ENCODE measurements at regions not wholly inside any gene's neighbourhood (a gene's known extent, or its start where the extent isn't known, plus 50 kb on each side); places are given as distances from the start of the nearest gene placed in this dataset.
A peak's percentile ranks its signal among the peaks of the same experiment; 100 is the strongest.

DNA sequence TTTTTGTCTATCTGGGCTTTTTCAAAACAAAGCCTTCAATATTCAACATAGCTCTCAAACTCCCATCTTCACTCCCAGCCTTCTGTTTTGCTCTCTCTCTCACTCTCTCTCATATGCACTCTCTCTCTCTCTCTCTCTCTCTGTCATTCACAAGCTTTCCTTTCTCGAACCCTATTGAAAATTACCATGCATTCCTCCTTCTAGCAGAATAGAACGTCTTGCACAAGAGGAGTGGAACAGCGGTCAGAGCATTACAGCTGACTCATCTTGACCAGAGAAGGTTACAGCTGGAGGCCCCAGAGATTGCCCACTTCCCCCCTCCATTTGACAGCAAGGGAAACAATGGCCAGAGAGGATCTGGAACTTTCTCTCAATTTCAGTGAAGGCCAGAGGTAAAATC lies 51.0 kb upstream of the LIFR start:
- ATAC-seq, result peak in 2 of 4 donors; percentile 30 to 38
- Histone ChIP-seq H3K27ac (no peak overlapping the region), H3K27me3 (no peaks in the 10 kb centered on the region), H3K9me3 (no peaks in the 10 kb centered on the region), H3K4me1 (no peaks in the 10 kb centered on the region), H3K4me3 (no peak overlapping the region), H3K36me3 (no peaks in the 10 kb centered on the region)
- TF ChIP-seq POLR2A (IDR thresholded peaks at IDR 0.05), result no peak
- TF ChIP-seq, protein P1, sequence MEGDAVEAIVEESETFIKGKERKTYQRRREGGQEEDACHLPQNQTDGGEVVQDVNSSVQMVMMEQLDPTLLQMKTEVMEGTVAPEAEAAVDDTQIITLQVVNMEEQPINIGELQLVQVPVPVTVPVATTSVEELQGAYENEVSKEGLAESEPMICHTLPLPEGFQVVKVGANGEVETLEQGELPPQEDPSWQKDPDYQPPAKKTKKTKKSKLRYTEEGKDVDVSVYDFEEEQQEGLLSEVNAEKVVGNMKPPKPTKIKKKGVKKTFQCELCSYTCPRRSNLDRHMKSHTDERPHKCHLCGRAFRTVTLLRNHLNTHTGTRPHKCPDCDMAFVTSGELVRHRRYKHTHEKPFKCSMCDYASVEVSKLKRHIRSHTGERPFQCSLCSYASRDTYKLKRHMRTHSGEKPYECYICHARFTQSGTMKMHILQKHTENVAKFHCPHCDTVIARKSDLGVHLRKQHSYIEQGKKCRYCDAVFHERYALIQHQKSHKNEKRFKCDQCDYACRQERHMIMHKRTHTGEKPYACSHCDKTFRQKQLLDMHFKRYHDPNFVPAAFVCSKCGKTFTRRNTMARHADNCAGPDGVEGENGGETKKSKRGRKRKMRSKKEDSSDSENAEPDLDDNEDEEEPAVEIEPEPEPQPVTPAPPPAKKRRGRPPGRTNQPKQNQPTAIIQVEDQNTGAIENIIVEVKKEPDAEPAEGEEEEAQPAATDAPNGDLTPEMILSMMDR (IDR thresholded peaks at IDR 0.05), result no peak
- WGBS (ENCODE audit: insufficient coverage, low coverage, low lambda C conversion rate, missing lambda C conversion rate), result 31% methylated on average over 3 of the region's 3 CpGs
- intact Hi-C loops (cut with DNase I), result no loop called here
- no peak for DNase-seq

DNA sequence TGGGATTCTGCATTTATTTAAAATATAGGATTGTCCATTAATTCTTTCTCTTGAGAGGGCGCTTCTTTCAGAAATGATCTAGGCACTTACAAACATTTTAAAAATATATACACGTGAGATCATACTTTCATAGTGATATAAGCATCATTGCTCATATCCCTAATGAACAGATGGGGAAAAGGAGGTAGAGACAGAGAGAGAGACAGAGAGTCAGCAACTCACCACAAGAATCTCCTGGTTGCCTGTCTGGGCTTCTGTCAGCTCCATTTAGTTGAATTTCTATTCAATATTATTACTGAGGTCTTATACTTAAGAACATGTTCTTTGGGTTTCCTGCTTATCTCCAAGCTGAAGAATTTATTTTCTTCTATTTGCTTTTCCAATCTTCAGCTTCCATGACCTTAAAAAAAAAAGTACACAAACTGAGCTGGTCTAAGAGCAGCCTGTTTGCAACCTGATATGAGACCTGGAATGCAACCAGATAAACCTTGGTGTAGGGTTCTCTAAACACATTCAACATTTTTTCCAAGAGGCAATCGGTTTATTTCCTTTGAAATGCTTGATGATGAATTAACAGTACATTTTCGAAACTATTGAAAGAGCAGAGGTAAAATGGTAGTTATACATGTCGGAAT lies 51.6 kb upstream of the LIFR start:
- no peak overlapping the region for H3K27ac ChIP-seq
- intact Hi-C loops (cut with DNase I), result no loop called here
- no peaks in the 10 kb centered on the region for H3K9me3 ChIP-seq
- no peaks in the 10 kb centered on the region for H3K27me3 ChIP-seq
- no peaks in the 10 kb centered on the region for H3K36me3 ChIP-seq
- 45% methylated on average over 5 of the region's 5 CpGs for WGBS (ENCODE audit: insufficient coverage, low coverage, low lambda C conversion rate, missing lambda C conversion rate)
- DNase-seq (no peak), ATAC-seq (no peak)
- no peak for TF ChIP-seq POLR2A (IDR thresholded peaks at IDR 0.05)
- H3K4me1 ChIP-seq, result no peaks in the 10 kb centered on the region
- no peak overlapping the region for H3K4me3 ChIP-seq

DNA sequence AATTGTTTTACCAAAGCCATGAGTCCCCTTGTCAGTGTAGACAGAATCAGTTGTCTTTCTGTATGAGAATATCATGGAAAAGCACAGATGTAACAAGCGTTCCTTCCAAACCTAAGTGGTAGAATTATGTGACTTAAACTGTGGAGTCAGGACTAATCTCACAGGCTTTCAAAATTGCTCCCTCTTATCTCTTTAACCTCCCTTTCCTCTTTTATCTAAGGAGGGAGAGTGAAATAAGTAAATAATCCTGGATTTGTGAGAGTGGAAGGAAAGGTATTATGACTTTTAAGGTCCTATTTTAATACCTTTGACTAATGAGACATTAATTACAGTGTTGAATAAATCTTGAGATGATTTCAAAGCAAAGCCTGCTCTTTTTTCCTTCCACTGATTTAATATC lies 52.4 kb upstream of the LIFR start:
- ATAC-seq (no peak), DNase-seq (no peak)
- TF ChIP-seq, protein P1 (IDR thresholded peaks at IDR 0.05), result no peak
- no peak for TF ChIP-seq POLR2A (IDR thresholded peaks at IDR 0.05)
- intact Hi-C loops (cut with DNase I), result no loop called here
- WGBS (ENCODE audit: insufficient coverage, low coverage, low lambda C conversion rate, missing lambda C conversion rate), result 67% methylated on average over 1 of the region's 1 CpG
- Histone ChIP-seq H3K27ac (no peak overlapping the region), H3K4me1 (no peaks in the 10 kb centered on the region), H3K4me3 (no peak overlapping the region), H3K36me3 (no peaks in the 10 kb centered on the region), H3K9me3 (no peaks in the 10 kb centered on the region), H3K27me3 (no peaks in the 10 kb centered on the region)

DNA sequence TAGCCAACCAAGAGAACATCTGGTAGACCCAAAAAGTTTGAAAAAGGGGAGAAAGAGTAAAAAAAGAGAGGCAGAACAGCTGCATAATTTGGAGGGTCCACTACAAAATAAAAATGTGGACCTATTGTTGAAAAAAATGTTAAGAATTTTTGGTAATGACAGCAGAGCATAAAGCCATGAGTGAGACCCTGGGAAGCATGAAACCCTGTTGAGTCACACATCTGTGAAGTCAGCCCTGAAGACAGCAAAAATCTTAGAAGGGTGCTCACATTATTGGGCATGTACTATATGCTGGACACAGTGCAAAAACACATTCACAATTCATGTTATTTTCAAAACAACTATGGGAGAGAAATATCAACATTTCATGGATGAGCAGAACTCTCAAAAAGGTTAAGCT lies 56.4 kb upstream of the LIFR start:
- TF ChIP-seq POLR2A (IDR thresholded peaks at IDR 0.05), result no peak
- TF ChIP-seq, protein P1 (IDR thresholded peaks at IDR 0.05), result no peak
- intact Hi-C loops (cut with DNase I), result no loop called here
- Histone ChIP-seq H3K27ac (no peak overlapping the region), H3K9me3 (no peaks in the 10 kb centered on the region), H3K4me3 (no peak overlapping the region), H3K36me3 (no peaks in the 10 kb centered on the region), H3K4me1 (no peaks in the 10 kb centered on the region), H3K27me3 (peaks cover 0 to 5% of the 10 kb centered on the region in 2 donors)
- ATAC-seq, result no peak
- no peak for DNase-seq

DNA sequence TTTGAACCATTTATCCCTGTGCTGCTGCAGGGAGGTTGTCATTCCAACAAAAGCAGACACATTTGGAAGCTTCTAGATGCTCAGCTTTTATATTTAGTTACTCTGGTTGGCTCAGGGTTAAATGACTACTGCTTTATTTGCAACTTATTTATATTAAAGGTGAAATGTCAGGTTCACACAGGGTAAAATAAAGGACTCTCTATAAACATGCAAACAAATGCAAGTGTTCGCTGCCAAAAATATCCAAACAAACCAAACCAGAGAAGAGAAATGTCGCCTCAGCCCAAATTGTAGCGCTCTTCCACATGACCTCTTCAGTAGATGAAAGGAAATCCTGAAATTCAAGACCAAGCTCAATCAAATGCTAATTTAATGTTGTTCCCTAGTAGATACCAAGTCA lies 57.0 kb upstream of the LIFR start:
- peak in 1 of 4 donors; percentile 28 for ATAC-seq
- intact Hi-C loops (cut with DNase I), result no loop called here

More for the DNA sequence above, 57.0 kb upstream of the LIFR start:
- H3K9me3 ChIP-seq, result no peaks in the 10 kb centered on the region
- TF ChIP-seq POLR2A (IDR thresholded peaks at IDR 0.05), result no peak
- TF ChIP-seq, protein P1 (IDR thresholded peaks at IDR 0.05), result no peak
- DNase-seq, result no peak
- H3K27me3 ChIP-seq, result peaks cover 0 to 5% of the 10 kb centered on the region in 2 donors
- H3K4me3 ChIP-seq, result no peak overlapping the region
- H3K27ac ChIP-seq, result no peak overlapping the region
- no peaks in the 10 kb centered on the region for H3K4me1 ChIP-seq
- H3K36me3 ChIP-seq, result no peaks in the 10 kb centered on the region
- 31% methylated on average over 3 of the region's 3 CpGs for WGBS (ENCODE audit: insufficient coverage, low coverage, low lambda C conversion rate, missing lambda C conversion rate)

Data from right lobe of liver (tissue), 6 donors.